ENCODE measurements at regions not wholly inside any gene's neighbourhood (a gene's known extent, or its start where the extent isn't known, plus 50 kb on each side); places are given as distances from the start of the nearest gene placed in this dataset.

DNA sequence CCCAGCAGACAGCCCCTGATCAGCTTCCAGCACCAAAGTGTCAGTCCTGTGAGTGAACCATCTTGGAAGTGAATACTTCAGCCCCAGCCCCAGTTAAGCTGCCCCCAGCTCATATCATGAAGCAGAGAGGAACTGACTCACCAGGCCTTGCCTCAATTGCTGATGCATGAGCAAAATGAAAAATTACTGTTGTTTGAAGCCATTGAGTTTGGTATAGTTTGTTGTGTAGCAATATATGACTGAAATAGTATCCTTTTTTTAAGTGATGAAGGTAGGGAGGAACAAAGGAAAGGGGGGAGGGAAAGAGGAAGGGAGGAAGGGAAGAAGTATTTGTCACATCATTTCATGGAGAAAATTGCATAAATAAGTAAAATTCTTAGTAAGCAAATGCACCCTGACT is 266.4 kb downstream of the MAFB start:
- no peak for TF ChIP-seq CTCF (IDR thresholded peaks at IDR 0.05; ENCODE audit: insufficient read depth, low read length)
- TF ChIP-seq SPI1 (IDR thresholded peaks at IDR 0.05; ENCODE audit: borderline replicate concordance, low read depth), result no peak
